Neural progenitor cell (in vitro differentiated cells): ENCODE measurements at regions not wholly inside any gene's neighbourhood (a gene's known extent, or its start where the extent isn't known, plus 50 kb on each side); places are given as distances from the start of the nearest gene placed in this dataset.

Experiments used
- EZH2 ChIP-seq: fragments of 200-600 bp; sonication (generic); IDR thresholded peaks from 2 replicates; pipeline ENCODE4 v1.6.1; 2017; ENCODE audit warnings: antibody characterized with exemption, mild to moderate bottlenecking, moderate library complexity
- EZH2phosphoT487 ChIP-seq: fragments of 200-600 bp; sonication (generic); IDR thresholded peaks from 2 replicates; pipeline ENCODE4 v1.6.1; 2017; ENCODE audit warnings: antibody characterized with exemption
- TF ChIP-seq, protein P1 (sequence below): fragments of 200-600 bp; sonication (generic); IDR thresholded peaks from 2 replicates; pipeline ENCODE4 v1.5.1; 2017; ENCODE audit warnings: antibody characterized with exemption, mild to moderate bottlenecking

- TF ChIP-seq, protein P1, sequence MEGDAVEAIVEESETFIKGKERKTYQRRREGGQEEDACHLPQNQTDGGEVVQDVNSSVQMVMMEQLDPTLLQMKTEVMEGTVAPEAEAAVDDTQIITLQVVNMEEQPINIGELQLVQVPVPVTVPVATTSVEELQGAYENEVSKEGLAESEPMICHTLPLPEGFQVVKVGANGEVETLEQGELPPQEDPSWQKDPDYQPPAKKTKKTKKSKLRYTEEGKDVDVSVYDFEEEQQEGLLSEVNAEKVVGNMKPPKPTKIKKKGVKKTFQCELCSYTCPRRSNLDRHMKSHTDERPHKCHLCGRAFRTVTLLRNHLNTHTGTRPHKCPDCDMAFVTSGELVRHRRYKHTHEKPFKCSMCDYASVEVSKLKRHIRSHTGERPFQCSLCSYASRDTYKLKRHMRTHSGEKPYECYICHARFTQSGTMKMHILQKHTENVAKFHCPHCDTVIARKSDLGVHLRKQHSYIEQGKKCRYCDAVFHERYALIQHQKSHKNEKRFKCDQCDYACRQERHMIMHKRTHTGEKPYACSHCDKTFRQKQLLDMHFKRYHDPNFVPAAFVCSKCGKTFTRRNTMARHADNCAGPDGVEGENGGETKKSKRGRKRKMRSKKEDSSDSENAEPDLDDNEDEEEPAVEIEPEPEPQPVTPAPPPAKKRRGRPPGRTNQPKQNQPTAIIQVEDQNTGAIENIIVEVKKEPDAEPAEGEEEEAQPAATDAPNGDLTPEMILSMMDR, result no peak
- TF ChIP-seq EZH2, result no peak
- no peak for TF ChIP-seq EZH2phosphoT487
Observed at GRCh38 chr15:98555173-98555515, 93.2 kb upstream of the IGF1R start.
